ENCODE measurements at regions not wholly inside any gene's neighbourhood (a gene's known extent, or its start where the extent isn't known, plus 50 kb on each side); places are given as distances from the start of the nearest gene placed in this dataset.

DNA sequence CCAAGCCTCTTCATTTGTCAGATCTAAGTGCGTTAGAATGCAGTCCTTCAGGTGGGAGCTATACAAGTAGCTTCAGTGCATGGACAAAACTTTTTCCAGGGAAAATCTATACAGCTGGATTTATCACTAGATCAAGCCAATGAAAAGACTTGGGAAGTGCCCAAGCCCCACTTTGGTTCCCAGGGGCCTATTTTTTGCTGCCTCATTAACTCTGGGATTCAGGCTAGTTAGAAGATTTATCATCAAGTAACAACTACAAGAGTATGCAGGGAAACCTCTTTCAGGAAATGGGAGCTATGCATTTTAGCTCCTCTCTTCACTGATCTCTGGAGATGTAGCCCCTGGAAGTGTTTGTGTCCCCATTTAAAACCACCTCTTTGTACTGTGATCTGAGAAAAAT, 908.8 kb downstream of the SQOR start:
- DNase-seq (ENCODE audit: low read depth in 2 of 2) = no peak

DNA sequence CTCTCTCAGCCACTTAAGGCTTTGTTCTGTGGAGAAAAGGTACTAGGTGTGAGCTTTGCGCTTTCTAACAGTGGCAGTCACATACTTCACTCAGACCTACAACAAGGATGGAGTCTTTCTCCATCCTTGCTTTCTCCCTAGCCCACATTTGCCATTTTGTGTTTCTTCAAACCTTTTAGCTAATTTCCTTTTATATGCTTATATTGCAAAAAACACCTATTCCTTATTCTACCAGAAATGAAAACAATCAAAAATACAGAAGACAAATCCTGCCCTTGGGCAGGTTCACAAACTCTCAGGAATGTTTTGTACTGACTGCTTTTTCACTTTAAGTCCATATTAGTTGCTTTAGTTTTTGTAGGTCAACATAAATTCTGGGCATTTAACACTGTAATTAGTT, 914.2 kb downstream of the SQOR start:
- no peak for DNase-seq (ENCODE audit: low read depth in 2 of 2)

DNA sequence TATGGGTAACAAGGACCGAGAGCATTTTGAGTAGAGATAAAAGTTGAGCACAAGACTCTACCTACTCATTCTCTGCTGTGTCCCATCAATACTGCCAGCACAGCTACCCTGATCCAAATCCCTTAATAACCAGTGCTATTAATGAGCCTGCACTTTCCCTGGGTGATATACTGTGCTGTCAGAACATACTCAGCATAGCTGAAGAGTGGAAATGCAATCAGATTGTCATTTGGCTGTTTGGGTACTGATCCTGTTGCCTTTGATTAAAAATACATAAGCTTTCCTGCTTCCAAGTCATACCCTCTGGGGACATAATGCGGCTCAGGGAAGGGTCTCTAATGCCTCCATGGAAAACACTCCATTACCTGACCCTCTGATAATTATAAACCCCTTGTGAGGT, 917.5 kb downstream of the SQOR start:
- no peak for DNase-seq (ENCODE audit: low read depth in 2 of 2)

DNA sequence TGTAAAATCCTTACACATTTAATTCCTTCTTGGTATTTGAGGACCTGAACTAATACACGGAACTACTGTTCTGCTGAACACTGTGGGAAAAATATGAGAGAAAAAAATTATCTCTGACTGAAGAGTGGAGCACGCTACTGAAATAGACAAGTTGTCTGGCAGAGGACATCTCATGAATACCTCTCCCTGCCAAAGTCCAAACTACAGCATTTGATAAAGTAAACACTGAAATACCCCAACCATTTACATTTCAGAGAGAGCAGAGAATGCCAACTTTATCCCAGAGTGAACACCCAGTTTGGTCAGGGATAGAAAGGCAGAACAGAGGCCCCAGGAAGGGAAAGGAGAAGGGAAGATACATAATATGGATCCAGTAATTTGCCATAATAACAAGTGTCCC, 920.7 kb downstream of the SQOR start:
- no peak for DNase-seq (ENCODE audit: low read depth in 2 of 2)

DNA sequence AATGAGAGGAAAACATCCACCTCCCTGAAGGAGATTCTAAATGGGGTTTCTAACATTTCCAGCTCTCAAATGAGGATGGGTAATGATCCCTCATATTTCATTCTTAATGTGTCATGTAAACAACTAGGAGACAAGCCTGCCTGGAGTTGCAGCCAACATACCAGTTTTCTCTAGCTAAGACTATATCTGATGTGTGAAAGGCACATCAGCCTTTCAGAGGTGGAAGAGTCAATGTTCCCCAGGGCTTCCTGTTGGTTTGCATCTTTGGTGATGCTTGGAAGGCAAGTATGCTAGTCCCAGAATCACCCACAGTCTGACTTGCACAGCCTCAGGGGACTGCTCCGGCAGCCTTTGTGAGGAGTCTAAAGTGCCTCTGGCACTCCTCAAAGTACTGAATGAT, 921.2 kb downstream of the SQOR start:
- DNase-seq (ENCODE audit: low read depth in 2 of 2) = no peak

DNA sequence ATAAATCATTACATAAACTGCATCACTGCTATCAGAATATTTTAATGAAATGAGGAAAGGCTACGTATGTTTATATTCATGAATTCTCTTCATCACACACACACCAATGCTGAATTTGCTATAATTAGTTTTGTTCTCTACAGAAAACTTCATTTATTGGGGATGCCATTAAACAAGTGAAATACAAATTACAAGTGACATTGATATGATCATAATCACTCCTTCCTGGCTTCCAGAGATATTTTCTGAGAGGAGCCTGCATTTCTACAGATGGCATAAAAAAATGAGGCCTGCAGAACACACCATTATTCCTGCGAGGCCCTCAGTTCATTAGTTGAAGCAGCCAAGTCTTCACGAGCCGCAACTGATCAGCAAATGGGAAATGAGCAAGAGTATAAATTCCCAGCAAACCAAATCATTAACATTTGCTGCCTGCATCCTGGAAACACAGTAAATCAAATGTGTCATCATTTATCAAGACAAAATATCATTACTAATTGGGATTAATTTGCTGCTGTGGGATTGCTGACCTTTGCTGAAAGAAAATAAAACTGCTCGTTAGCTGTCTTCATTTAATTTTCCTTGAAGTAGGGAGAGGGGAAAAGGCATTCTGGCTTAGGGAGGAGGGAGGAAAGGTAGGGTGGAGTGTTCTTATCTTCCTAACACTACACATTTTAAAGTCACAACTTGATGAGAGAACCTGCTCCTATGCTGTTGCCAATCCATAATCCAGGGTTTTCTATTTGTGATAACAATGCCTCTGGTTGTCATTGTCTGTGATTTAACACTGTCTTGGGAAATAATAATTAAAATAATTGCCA, 921.9 kb downstream of the SQOR start:
- DNase-seq (ENCODE audit: low read depth in 2 of 2) = no peak

DNA sequence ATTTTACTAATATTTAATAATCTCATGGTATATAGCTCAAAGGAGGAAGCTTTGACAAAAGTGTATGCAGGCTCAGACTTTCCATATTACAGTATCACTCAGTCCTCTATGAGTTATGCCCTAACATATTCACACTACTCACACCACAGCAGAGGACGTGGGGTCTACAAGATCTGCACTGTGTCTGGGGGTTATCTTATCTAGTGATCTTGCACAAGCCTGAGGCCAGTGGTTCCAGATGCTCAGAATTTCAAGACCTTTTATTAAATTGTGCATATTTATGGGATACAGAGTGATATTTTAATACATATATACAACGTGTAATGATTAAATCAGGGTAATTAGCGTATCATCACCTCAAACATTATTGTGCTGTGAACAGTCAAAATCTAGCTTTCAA, 933.1 kb downstream of the SQOR start:
- DNase-seq (ENCODE audit: low read depth in 2 of 2) = no peak

DNA sequence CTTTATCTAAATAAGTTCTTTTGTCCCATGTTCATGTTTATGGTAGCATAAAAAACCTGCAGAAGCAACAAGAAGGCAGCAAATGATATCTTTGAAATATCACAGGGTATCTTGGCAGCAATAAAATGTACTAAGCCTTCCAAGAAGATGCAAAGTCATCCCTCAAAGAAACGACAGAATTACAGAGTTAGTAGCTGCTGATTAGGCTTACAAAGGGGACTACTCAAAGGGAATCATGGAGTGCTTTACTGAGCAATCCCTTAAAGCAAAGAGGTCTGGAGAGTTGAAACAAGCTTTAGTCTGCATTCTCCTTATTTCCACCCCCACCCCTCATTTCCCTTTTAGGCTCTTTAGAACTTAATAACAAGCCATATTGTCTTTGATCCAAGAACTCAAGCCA, 935.0 kb downstream of the SQOR start:
- DNase-seq (ENCODE audit: low read depth in 2 of 2) = no peak

DNA sequence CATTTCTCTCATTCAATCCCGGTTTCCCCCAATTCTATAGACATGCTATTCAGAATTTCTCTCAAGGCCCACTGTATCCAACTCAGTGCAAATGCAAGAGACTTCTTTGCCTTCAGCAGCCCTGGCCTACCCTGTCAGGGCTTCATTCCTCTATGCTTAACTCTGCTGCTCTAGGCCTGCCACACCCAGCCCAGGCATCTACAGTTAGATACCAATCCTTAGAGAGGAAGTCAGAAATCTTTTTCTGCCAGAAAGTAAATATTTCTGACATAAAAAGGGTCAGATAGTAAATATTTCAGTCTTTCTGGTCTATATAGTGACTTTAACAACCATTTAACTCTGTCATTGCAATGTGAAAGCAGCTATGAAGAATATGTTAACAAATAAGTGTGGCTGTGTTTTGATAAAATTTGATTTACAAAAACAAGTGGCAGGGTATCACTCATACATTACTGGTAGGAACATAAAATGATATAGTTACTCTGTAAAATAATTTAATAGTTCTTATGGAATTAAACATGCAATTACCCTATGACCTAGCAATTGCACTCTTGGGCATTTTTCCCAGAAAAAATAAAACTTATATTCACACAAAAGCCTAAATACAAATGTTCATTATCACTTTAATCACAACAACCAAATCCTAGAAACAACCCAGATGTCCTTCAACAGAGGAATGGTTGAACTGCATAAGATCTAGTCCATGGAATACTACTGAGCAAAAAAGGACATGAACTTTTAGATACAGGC, 942.0 kb downstream of the SQOR start:
- no peak for DNase-seq (ENCODE audit: low read depth in 2 of 2)

DNA sequence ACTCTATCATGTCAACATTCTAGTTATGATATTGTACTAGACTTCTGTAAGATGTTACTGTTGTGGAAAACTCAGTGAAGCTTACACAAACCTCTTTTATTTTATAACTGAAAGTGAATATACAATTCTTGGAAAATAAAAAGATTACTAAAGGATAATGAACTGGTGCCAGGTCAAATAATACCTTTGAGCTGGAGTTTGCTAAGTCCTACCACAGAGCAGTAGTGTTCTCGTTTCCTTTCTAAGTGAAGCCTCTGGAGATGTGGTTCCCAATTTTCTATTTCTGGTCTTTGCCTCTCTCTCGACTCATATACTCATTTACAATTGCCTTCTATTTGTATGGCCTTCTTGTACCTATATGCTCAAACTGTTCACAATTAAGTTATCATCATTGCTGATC, 942.9 kb downstream of the SQOR start:
- no peak for DNase-seq (ENCODE audit: low read depth in 2 of 2)

DNA sequence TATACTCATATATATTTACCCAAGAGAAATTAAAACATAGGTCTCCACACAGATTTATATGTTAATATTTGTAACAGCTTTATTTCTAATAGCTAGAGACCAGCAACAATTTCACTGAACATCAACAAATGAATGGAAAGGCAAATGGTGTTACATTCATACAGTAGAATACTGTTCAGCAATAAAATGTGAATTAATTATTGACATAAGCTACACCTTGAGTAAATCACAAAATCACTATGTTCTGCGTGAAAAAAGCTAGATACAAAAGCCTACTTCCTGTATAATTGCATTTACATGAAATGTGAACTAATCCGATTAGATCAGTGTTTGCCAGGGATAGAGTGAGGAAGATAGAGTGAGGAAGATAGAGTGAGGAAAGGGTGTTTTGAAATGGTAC, 945.7 kb downstream of the SQOR start:
- DNase-seq (ENCODE audit: low read depth in 2 of 2) = no peak

DNA sequence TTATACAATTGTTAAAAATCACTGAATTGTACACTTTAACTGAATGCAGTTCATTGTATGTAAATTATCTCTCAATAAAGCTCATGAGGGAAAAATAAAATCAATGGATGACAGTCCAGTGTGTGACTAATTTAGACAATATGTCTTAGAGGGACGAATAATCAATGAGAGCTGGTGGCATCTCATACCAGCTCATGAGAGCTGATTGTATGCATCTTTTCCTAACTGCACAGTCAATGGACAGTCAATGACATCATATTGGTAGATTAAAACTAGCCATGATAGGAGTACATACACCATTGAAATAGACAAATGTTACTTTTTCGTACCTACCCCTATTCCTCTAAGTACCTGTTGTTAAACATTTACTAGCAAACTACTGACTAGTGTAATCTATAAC, 946.1 kb downstream of the SQOR start:
- no peak for DNase-seq (ENCODE audit: low read depth in 2 of 2)

DNA sequence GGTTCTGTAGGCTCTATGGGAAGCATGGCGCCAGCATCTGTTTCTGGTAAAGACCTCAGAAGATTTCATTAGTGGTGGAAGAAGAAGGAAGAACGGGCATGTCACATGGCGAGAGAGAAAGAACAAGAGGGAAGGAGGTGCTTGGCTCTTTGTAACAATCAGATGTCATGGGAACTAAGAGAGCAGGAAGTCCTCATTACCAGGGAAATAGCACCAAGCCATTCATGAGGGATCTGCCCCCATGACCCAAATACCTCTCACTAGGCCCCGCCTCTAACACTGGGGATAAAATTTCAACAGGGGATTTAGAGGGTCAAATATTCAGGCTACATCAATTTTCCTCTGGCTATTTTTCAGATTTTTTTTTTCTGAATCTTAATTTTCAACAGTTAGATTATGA, 954.3 kb downstream of the SQOR start:
- no peak for DNase-seq (ENCODE audit: low read depth in 2 of 2)

DNA sequence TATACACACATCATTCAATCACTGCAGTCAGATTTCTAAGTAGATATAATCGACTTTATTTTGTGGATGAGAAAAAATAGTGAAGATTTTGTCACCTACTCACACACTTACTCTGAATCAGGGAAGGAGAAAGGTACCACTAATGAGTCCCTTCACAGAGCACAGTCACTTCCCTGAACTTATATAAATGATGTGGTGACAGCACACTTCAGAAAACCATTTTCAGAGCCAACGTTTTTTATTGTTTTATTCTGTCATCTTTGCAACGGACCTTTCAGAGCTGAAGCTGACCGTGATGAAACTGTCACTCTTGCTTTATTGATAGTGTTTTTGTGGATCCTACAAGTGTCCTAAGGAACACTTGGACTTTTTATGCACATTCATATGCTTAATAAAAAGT, 956.6 kb downstream of the SQOR start:
- no peak for DNase-seq (ENCODE audit: low read depth in 2 of 2)

DNA sequence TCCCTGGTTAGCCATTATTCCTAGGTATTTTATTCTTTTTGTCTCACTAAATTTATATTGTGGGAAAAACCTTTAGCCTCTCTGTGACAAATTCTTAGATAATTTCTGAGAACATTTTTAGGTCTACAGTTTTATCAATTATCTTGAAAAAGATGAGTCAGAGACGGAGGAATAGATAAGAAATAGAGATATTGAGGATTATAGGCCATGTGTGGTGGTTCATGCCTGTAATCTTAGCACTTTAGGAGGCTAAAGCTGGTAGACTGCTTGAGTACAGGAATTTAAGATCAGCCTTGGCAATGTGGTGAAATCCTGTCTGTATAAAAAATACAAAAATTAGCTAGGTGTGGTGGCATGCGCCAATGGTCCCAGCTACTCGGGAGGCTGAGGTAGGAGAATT, 960.2 kb downstream of the SQOR start:
- DNase-seq (ENCODE audit: low read depth in 2 of 2) = no peak

DNA sequence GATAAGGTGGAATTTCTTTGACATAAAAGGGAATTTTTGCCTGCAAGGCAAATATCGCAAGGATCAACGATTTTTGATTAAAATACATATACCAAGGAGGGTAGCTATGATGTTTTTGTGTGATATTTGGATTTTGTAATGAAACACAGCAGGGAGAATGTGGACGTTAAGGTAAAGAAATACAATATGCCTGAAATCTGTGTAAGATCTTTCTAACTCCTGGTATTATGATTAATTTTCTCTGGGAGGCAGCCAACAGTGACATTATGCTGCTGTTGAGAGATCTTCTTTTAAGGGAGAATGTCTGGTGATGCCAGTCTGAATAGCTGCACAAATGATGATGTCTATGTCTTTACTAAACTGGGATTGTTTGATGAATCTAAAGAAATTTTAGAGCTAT, 972.2 kb downstream of the SQOR start:
- no peak for DNase-seq (ENCODE audit: low read depth in 2 of 2)

DNA sequence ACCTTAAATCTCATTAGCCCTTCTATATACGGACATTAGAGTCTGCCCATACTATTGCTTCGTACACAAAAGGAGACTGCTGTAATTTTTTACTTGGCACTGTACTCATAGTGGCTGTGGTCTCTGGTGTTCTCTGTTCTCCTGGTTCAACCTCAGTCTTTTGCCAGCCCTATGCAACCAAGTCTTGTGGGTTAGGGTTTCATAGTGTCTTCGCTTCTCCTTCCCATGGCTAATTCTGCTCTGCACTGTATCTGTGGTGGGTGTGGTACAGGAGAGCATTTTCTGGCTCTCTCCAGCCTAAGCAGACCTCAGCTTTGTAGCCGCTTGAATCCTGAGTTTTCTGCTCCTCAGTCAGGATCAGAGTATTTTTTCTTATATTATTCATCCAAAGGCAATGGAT, 981.2 kb downstream of the SQOR start:
- no peak for DNase-seq (ENCODE audit: low read depth in 2 of 2)

DNA sequence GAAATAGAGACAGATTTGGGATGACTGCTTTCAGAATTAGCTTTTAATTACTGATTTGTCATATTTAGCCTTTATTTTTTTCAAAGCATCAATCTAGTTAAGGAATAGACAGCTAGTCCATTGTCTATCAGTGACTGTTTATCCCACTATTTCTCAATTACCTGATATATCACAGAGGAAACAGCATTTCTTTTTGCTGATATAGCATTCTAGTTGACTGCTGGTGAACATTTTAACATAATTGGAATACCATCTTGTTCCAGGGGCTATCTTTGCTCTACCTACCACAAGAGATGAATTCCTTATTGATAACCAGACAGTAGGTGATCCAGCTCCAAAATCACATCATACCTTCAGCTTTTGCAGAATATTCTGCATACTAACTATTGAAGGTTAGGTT, 982.7 kb downstream of the SQOR start:
- no peak for DNase-seq (ENCODE audit: low read depth in 2 of 2)

DNA sequence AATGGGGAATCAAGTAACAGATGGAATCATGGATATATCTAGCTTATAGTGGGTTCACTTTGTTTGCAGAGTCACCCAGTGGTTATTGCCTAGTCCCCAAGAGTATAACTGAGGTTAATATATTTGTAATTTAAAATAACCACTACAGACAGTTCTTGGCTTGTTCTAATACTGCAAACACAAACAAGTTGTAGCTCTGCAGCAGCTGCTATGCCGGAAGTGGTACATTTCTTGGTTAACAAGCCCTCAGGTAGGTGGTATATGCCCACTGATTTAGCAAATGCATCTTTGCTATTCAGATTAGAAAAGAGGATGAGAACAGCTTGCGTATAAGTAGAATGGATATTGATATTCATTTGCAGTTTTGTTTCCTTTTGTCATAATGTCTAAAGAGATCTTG, 984.2 kb downstream of the SQOR start:
- DNase-seq (ENCODE audit: low read depth in 2 of 2) = no peak

DNA sequence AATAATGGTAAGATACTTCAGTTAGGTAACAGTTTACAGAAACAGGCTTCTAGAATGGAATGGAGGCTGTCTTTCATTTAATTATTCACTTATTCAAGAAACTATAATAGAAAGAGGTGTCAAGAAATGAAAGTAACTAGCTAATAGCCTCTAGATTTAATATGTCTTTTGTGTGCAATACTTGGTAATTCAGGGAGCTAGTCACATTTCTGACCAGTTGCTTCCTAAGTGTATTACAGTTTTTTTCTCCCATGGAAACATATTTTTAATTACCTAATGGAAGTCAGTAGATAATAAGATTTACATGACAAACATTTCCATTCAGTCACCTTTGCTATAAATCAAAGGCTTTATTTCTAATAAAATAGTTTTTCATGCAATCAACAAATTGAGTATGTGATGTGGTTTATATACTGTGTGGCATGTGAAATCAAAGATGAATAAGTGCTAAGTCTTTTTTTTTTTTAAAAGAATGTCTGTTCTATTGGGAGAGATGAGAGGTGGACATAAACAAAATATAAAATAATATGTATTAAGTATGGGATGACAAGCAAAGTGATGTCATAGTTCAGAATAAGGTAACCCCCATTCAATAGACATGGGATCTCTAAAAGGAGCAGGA, 985.7 kb downstream of the SQOR start:
- DNase-seq (ENCODE audit: low read depth in 2 of 2) = no peak

DNA sequence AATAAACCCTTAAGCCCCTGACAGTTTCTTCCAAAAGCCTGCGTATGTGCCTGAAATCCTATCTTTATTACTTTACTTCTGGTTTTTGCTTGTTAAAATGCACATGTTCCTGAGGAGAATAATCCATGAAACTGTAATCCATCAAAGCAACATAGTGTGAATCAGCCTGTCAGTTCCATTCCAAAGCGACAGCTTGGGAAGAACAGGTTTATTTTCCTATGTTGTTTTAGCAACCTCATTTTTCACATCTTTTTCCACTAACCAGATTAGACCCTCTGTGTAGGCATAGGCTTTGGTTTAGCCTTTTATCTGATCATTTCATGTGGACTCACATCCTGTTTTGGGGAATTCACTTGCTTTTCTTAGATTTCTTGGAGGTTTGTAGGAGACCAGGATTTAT, 988.0 kb downstream of the SQOR start:
- no peak for DNase-seq (ENCODE audit: low read depth in 2 of 2)

DNA sequence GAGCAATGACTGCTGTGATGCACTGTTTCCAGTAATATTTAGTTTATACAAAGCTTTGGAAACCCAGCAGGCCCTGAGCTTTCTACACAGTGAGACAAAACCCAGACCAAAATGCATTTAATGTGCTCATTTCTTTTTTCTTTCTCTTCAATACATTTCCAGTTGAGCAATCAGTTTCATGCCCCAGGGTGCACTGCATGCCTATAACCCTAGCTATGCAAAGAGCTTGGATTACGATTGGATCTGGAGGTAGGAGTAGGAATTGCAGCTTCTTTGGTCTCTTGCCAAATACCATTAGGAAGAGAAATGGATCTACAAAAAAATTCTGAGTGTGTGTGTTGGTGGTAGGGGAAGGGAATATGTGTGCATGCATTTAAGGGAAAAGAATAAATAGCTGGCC, 1001.4 kb downstream of the SQOR start:
- DNase-seq (ENCODE audit: low read depth in 2 of 2) = no peak
